ENCODE measurements at regions not wholly inside any gene's neighbourhood (a gene's known extent, or its start where the extent isn't known, plus 50 kb on each side); places are given as distances from the start of the nearest gene placed in this dataset.

DNA sequence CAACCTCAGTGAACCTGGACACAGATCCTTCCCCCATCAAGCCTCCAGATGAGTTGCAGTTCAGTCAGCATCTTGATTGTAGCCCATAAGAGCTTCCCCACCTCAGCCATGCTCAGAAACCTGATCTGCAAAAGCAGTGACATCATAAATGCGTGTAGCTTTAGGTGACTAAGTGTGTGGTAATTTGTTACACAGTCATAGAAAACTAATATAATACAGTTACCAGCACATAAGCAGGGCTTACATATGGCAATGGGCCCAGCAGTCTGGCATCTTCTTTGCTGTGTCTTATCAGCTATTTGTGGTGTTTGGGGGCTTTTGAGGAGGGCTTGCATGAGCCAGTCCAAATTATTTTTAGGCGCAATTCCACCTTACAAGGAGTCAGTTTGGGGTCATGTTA, 807.0 kb downstream of the SLC4A3 start:
- Histone ChIP-seq H4K20me1 (ENCODE audit: insufficient read depth, low read length) (no peaks in the 10 kb centered on the region), H3K4me1 (ENCODE audit: insufficient read depth, low read length, severe bottlenecking) (no peaks in the 10 kb centered on the region), H3K9ac (ENCODE audit: low read length) (no peak overlapping the region), H3K27me3 (ENCODE audit: insufficient read depth, low read length) (no peaks in the 10 kb centered on the region), H3K4me3 (ENCODE audit: low read depth, low read length, poor library complexity, severe bottlenecking) (no peak overlapping the region), H3K9me2 (ENCODE audit: low read depth, low read length) (no peaks in the 10 kb centered on the region), H3F3A (ENCODE audit: insufficient read depth, low read length) (no peaks in the 10 kb centered on the region), H2AFZ (ENCODE audit: low read length) (no peak overlapping the region), H3K36me3 (ENCODE audit: insufficient read depth, low read length) (no peaks in the 10 kb centered on the region), H3K4me2 (ENCODE audit: low read length) (no peak overlapping the region), H3K79me2 (ENCODE audit: insufficient read depth, low read length) (no peaks in the 10 kb centered on the region), H3K9me3 (ENCODE audit: low read length) (no peaks in the 10 kb centered on the region), H3K27ac (ENCODE audit: low read depth, low read length, poor library complexity, severe bottlenecking) (no peak overlapping the region)
- TF ChIP-seq, protein P1, sequence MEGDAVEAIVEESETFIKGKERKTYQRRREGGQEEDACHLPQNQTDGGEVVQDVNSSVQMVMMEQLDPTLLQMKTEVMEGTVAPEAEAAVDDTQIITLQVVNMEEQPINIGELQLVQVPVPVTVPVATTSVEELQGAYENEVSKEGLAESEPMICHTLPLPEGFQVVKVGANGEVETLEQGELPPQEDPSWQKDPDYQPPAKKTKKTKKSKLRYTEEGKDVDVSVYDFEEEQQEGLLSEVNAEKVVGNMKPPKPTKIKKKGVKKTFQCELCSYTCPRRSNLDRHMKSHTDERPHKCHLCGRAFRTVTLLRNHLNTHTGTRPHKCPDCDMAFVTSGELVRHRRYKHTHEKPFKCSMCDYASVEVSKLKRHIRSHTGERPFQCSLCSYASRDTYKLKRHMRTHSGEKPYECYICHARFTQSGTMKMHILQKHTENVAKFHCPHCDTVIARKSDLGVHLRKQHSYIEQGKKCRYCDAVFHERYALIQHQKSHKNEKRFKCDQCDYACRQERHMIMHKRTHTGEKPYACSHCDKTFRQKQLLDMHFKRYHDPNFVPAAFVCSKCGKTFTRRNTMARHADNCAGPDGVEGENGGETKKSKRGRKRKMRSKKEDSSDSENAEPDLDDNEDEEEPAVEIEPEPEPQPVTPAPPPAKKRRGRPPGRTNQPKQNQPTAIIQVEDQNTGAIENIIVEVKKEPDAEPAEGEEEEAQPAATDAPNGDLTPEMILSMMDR (IDR thresholded peaks at IDR 0.05; ENCODE audit: low read length): no peak
- no peak for TF ChIP-seq EZH2 (IDR thresholded peaks at IDR 0.05; ENCODE audit: borderline replicate concordance, low read length)

DNA sequence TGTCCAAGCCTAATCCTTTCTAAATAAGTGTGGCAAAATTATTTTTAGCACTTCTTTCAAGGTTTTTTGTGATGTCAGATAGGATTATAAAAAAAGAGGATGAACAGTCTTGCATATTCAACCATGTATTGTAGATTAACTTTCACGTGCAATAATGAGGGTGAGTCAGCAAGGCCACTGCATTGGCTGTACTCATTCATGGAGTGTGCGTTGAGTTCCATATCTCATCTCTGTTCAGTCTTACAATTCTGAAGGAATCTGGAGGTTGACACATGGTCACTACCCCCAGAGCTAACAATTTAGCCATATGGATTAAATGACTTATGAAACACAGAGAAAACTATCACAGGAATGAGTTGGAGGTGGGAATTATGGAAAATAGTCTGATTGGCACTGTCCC, 810.5 kb downstream of the SLC4A3 start:
- no peaks in the 10 kb centered on the region for H3K9me2 ChIP-seq (ENCODE audit: low read depth, low read length)
- no peaks in the 10 kb centered on the region for H3K79me2 ChIP-seq (ENCODE audit: insufficient read depth, low read length)
- H3K27ac ChIP-seq (ENCODE audit: low read depth, low read length, poor library complexity, severe bottlenecking): no peak overlapping the region
- H4K20me1 ChIP-seq (ENCODE audit: insufficient read depth, low read length): no peaks in the 10 kb centered on the region
- no peaks in the 10 kb centered on the region for H3K4me1 ChIP-seq (ENCODE audit: insufficient read depth, low read length, severe bottlenecking)
- H3K27me3 ChIP-seq (ENCODE audit: insufficient read depth, low read length): no peaks in the 10 kb centered on the region
- no peaks in the 10 kb centered on the region for H3K36me3 ChIP-seq (ENCODE audit: insufficient read depth, low read length)
- H3K9me3 ChIP-seq (ENCODE audit: low read length): no peaks in the 10 kb centered on the region
- H3K4me2 ChIP-seq (ENCODE audit: low read length): no peak overlapping the region
- H2AFZ ChIP-seq (ENCODE audit: low read length): no peak overlapping the region
- H3K9ac ChIP-seq (ENCODE audit: low read length): no peak overlapping the region
- no peaks in the 10 kb centered on the region for H3F3A ChIP-seq (ENCODE audit: insufficient read depth, low read length)
- TF ChIP-seq EZH2 (IDR thresholded peaks at IDR 0.05; ENCODE audit: borderline replicate concordance, low read length): no peak
- TF ChIP-seq, protein P1 (IDR thresholded peaks at IDR 0.05; ENCODE audit: low read length): no peak
- no peak overlapping the region for H3K4me3 ChIP-seq (ENCODE audit: low read depth, low read length, poor library complexity, severe bottlenecking)

DNA sequence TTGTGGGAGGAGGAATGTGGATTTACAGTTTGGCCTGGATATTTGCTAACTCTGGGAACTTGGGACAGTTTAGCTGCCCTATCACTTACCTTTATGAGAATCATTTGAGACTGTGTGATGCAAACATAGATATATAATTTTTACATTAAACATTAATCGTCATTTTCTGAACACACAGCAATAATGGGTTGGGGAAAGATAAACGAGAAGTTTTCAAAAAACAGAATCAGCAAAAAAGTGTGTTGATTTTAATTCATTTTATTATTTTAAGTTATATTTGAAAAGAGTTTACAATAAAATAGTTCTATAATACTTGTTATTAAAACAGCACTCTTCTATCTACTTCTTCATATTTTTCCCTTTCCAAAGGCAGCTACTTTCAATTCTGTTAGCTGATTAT, 813.3 kb downstream of the SLC4A3 start:
- Histone ChIP-seq H3K36me3 (ENCODE audit: insufficient read depth, low read length) (no peaks in the 10 kb centered on the region), H3K9me2 (ENCODE audit: low read depth, low read length) (no peaks in the 10 kb centered on the region), H3K9me3 (ENCODE audit: low read length) (no peaks in the 10 kb centered on the region), H3K4me2 (ENCODE audit: low read length) (no peak overlapping the region), H4K20me1 (ENCODE audit: insufficient read depth, low read length) (no peaks in the 10 kb centered on the region), H3K9ac (ENCODE audit: low read length) (no peak overlapping the region), H3K4me3 (ENCODE audit: low read depth, low read length, poor library complexity, severe bottlenecking) (no peak overlapping the region), H3K79me2 (ENCODE audit: insufficient read depth, low read length) (no peaks in the 10 kb centered on the region), H3K27ac (ENCODE audit: low read depth, low read length, poor library complexity, severe bottlenecking) (no peak overlapping the region), H3F3A (ENCODE audit: insufficient read depth, low read length) (no peaks in the 10 kb centered on the region), H2AFZ (ENCODE audit: low read length) (no peak overlapping the region), H3K4me1 (ENCODE audit: insufficient read depth, low read length, severe bottlenecking) (no peaks in the 10 kb centered on the region), H3K27me3 (ENCODE audit: insufficient read depth, low read length) (no peaks in the 10 kb centered on the region)
- TF ChIP-seq, protein P1 (IDR thresholded peaks at IDR 0.05; ENCODE audit: low read length): no peak
- no peak for TF ChIP-seq EZH2 (IDR thresholded peaks at IDR 0.05; ENCODE audit: borderline replicate concordance, low read length)

Data from OCI-LY1 (cell line).